Stimulated activated CD8-positive, alpha-beta memory T cell treated with anti-CD3 and anti-CD28 coated beads, Interleukin-15, amount 100 ng/mL, for 48 hours (primary cell): ENCODE measurements at regions not wholly inside any gene's neighbourhood (a gene's known extent, or its start where the extent isn't known, plus 50 kb on each side); places are given as distances from the start of the nearest gene placed in this dataset.

Experiments
- DNase-seq, 2 donors: peaks; one replicate each; pipeline ENCODE4 v3.0.0-alpha.2; 2020; ENCODE audit warnings: low read depth in 2 of 2

GRCh38 chr20:22916021-22916842, 118.9 kb upstream of the SSTR4 start:
- no peak for DNase-seq

GRCh38 chr20:22918286-22918983, 116.7 kb upstream of the SSTR4 start:
- DNase-seq = no peak

- no peak for DNase-seq
Observed at GRCh38 chr20:22920898-22921297, 114.2 kb upstream of the SSTR4 start.

- no peak for DNase-seq
Observed at GRCh38 chr20:22921595-22922421, 113.3 kb upstream of the SSTR4 start.

GRCh38 chr20:22922987-22923386, 112.1 kb upstream of the SSTR4 start:
- DNase-seq = no peak

- no peak for DNase-seq
Observed at GRCh38 chr20:22924046-22924737, 110.9 kb upstream of the SSTR4 start.

GRCh38 chr20:22924949-22925612, 110.0 kb upstream of the SSTR4 start:
- no peak for DNase-seq

- DNase-seq = no peak
Observed at GRCh38 chr20:22925613-22925983, 109.5 kb upstream of the SSTR4 start.

- no peak for DNase-seq
Observed at GRCh38 chr20:22927537-22927936, 107.6 kb upstream of the SSTR4 start.

GRCh38 chr20:22928679-22929078, 106.4 kb upstream of the SSTR4 start:
- no peak for DNase-seq

GRCh38 chr20:22929661-22930060, 105.5 kb upstream of the SSTR4 start:
- no peak for DNase-seq

- DNase-seq = no peak
Observed at GRCh38 chr20:22931653-22932608, 103.2 kb upstream of the SSTR4 start.

GRCh38 chr20:22939181-22939580, 95.9 kb upstream of the SSTR4 start:
- no peak for DNase-seq

GRCh38 chr20:22940350-22940749, 94.8 kb upstream of the SSTR4 start:
- DNase-seq = no peak

GRCh38 chr20:22941550-22941949, 93.6 kb upstream of the SSTR4 start:
- no peak for DNase-seq

GRCh38 chr20:22942742-22943141, 92.4 kb upstream of the SSTR4 start:
- no peak for DNase-seq

GRCh38 chr20:22944062-22944461, 91.0 kb upstream of the SSTR4 start:
- DNase-seq = no peak

GRCh38 chr20:22944936-22945335, 90.2 kb upstream of the SSTR4 start:
- DNase-seq = no peak

GRCh38 chr20:22946596-22946995, 88.5 kb upstream of the SSTR4 start:
- DNase-seq = no peak
